CD4-positive, alpha-beta T cell (primary cell): ENCODE measurements at regions not wholly inside any gene's neighbourhood (a gene's known extent, or its start where the extent isn't known, plus 50 kb on each side); places are given as distances from the start of the nearest gene placed in this dataset.

ENCODE experiments used
- ATAC-seq: fragments of 200-7000 bp; cut with Tn5 transposase; one replicate; pipeline ENCODE4 v1.10.0; 2022; ENCODE audit warnings: mild to moderate bottlenecking; ENCODE audit not compliant: poor library complexity
- CTCF ChIA-PET: fragments of 350-600 bp; sonication (Branson Sonifier 250); formaldehyde crosslinking; loops from one replicate; lab custom pipeline; 2021; ENCODE audit warnings: antibody characterized with exemption, inconsistent platforms; lab: Charles Lee
- POLR2A ChIA-PET: fragments of 350-600 bp; sonication (Branson Sonifier 250); formaldehyde crosslinking; loops from one replicate; lab custom pipeline; 2021; ENCODE audit warnings: antibody characterized with exemption, inconsistent platforms; lab: Charles Lee
- DNase-seq, 14 experiments: peaks; one replicate each; pipeline ENCODE4 v3.0.0-alpha.2; 2013 to 2020; ENCODE audit warnings: mixed read lengths in 2 of 14
- H3K27ac ChIP-seq, 2 donors: one replicate each; pipeline versions ENCODE4 v1.5.1 to v1.7.0; 2013; ENCODE audit warnings: low read length in 2 of 2, low read depth in 1 of 2, mild to moderate bottlenecking in 1 of 2
- H3K27me3 ChIP-seq, 2 experiments: 1 replicate in 1 of 2; 2 replicates in 1 of 2; pipeline versions ENCODE4 v1.6.1 to v1.7.0; 2013; ENCODE audit warnings: low read length in 2 of 2, control low read depth in 1 of 2, mild to moderate bottlenecking in 1 of 2, moderate library complexity in 1 of 2; ENCODE audit not compliant: insufficient read depth in 2 of 2, control insufficient read depth in 1 of 2
- H3K36me3 ChIP-seq: one replicate; pipeline ENCODE4 v1.6.1; 2013; ENCODE audit warnings: low read length, control low read depth; ENCODE audit not compliant: insufficient read depth
- H3K4me1 ChIP-seq: one replicate; pipeline ENCODE4 v1.6.1; 2013; ENCODE audit warnings: low read length, control low read depth; ENCODE audit not compliant: insufficient read depth
- H3K4me3 ChIP-seq: one replicate; pipeline ENCODE4 v1.5.1; 2013; ENCODE audit warnings: mild to moderate bottlenecking, low read length, moderate library complexity
- H3K9me3 ChIP-seq, 2 experiments: 1 replicate in 1 of 2; 2 replicates in 1 of 2; pipeline versions ENCODE4 v1.6.1 to v1.7.0; 2013; ENCODE audit warnings: low read length in 2 of 2, mild to moderate bottlenecking in 2 of 2, control low read depth in 1 of 2, moderate library complexity in 1 of 2; ENCODE audit not compliant: control insufficient read depth in 1 of 2, insufficient read depth in 1 of 2
- H3K27ac Mint-ChIP-seq: one replicate; pipeline ENCODE4 v1.8.0; 2020; ENCODE audit warnings: mixed read lengths
- H3K27me3 Mint-ChIP-seq: one replicate; pipeline ENCODE4 v1.8.0; 2021; ENCODE audit warnings: mixed read lengths
- H3K36me3 Mint-ChIP-seq: one replicate; pipeline ENCODE4 v1.8.0; 2021; ENCODE audit warnings: low read depth, mixed read lengths
- H3K4me1 Mint-ChIP-seq: one replicate; pipeline ENCODE4 v1.8.0; 2021; ENCODE audit warnings: low read depth, mixed read lengths
- H3K4me3 Mint-ChIP-seq: one replicate; pipeline ENCODE4 v1.8.0; 2020; ENCODE audit warnings: mild to moderate bottlenecking, mixed read lengths
- H3K9me3 Mint-ChIP-seq: one replicate; pipeline ENCODE4 v1.8.0; 2020; ENCODE audit warnings: mixed read lengths
- intact Hi-C, 2 experiments: fragments of 100-400 bp; cut with DNase I in 1 of 2; cut with micrococcal nuclease in 1 of 2; formaldehyde crosslinking; loops; one replicate each; pipeline versions ENCODE4 v1.15.1 to v1.9.0; 2023 to 2025; cut with DNase I, micrococcal nuclease
- TF ChIP-seq, protein P1 (sequence below): fragments of 200-600 bp; IDR thresholded peaks from one replicate; pipeline ENCODE4 v1.8.0; 2022; ENCODE audit warnings: antibody characterized with exemption, mild to moderate bottlenecking

DNA sequence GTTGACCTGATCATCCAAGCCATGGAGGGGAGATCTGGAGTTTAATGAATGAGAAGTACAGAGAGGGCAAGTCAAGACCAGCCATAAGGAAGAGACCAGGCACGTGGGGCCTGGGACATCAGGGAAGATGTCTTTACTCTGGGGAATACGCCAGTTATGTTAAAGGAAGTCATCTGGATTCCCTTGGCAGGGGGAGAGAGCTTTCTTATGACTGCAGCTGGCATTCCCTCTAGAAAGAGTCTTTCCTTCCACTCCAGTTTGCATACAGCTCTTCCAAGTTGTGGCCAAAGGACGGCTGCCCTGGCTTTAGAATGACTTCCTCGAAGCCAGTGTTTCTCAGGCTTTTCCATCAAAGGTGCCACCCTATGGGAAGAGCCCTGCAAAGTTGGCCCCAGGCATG is 93.6 kb upstream of the AGBL1 start:
- Histone ChIP-seq H3K9me3 (no peaks in the 10 kb centered on the region), H3K4me1 (no peaks in the 10 kb centered on the region), H3K27me3 (no peaks in the 10 kb centered on the region), H3K36me3 (no peaks in the 10 kb centered on the region), H3K27ac (no peak overlapping the region), H3K4me3 (no peak overlapping the region)
- Mint-ChIP-seq H3K36me3 (no peaks in the 10 kb centered on the region), H3K9me3 (no peaks in the 10 kb centered on the region), H3K4me1 (no peaks in the 10 kb centered on the region), H3K27me3 (peaks cover 5% of the 10 kb centered on the region), H3K4me3 (no peak overlapping the region), H3K27ac (no peak overlapping the region)
- intact Hi-C loops = no loop called here
- ATAC-seq (no peak), DNase-seq (no peak)
- TF ChIP-seq, protein P1, sequence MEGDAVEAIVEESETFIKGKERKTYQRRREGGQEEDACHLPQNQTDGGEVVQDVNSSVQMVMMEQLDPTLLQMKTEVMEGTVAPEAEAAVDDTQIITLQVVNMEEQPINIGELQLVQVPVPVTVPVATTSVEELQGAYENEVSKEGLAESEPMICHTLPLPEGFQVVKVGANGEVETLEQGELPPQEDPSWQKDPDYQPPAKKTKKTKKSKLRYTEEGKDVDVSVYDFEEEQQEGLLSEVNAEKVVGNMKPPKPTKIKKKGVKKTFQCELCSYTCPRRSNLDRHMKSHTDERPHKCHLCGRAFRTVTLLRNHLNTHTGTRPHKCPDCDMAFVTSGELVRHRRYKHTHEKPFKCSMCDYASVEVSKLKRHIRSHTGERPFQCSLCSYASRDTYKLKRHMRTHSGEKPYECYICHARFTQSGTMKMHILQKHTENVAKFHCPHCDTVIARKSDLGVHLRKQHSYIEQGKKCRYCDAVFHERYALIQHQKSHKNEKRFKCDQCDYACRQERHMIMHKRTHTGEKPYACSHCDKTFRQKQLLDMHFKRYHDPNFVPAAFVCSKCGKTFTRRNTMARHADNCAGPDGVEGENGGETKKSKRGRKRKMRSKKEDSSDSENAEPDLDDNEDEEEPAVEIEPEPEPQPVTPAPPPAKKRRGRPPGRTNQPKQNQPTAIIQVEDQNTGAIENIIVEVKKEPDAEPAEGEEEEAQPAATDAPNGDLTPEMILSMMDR = no peak
- ChIA-PET CTCF (no interaction called here), POLR2A (no interaction called here)

DNA sequence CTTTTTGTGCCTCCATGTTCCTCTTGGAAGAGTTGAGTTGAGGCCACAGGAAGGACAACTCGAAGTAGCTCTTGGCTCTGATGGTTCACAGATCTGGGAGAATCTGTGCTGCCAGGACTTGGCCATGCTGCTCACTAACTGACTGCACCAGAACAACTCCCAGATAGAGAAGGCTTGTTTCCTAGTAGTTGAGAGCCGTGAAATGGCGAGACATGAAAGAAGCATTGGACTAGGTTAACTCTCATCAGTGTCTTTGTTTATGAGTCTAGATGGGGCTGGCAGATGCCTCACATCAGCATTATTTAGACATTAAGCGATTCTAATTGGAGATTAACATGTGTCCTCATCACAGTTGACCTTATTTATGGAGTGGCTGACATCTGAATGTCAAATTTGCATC is 92.9 kb upstream of the AGBL1 start:
- H3K36me3 ChIP-seq = no peaks in the 10 kb centered on the region
- peaks cover 5% of the 10 kb centered on the region for H3K27me3 Mint-ChIP-seq
- H3K27ac Mint-ChIP-seq = no peak overlapping the region
- H3K27ac ChIP-seq = no peak overlapping the region
- TF ChIP-seq, protein P1 = no peak
- H3K9me3 ChIP-seq = no peaks in the 10 kb centered on the region
- DNase-seq = no peak
- H3K27me3 ChIP-seq = no peaks in the 10 kb centered on the region
- intact Hi-C loops = no loop called here
- CTCF ChIA-PET = no interaction called here
- H3K4me3 ChIP-seq = no peak overlapping the region
- H3K9me3 Mint-ChIP-seq = no peaks in the 10 kb centered on the region
- ATAC-seq = no peak
- H3K36me3 Mint-ChIP-seq = no peaks in the 10 kb centered on the region
- H3K4me1 ChIP-seq = no peaks in the 10 kb centered on the region
- H3K4me1 Mint-ChIP-seq = no peaks in the 10 kb centered on the region
- no peak overlapping the region for H3K4me3 Mint-ChIP-seq
- POLR2A ChIA-PET = no interaction called here

DNA sequence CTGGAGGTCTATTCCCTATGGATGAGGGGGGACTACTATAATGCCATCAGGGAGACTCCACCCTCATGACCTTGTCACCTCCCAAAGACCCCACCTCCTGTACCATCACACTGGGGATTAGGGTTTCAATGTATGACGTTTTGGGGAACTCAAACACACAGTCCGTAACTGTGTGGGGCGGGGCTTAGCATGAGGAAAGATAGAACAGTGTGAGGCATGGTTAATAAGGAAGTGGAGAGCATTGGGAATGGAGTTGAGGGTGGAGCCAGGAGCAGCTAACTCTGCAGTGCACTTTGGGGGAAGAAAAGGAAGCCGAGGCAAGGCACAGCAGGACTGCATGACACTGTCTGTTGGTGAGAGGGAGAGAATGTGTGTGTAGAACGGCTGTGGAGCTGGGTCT is 90.9 kb upstream of the AGBL1 start:
- intact Hi-C loops = no loop called here
- Mint-ChIP-seq H3K4me1 (no peaks in the 10 kb centered on the region), H3K4me3 (no peak overlapping the region), H3K36me3 (no peaks in the 10 kb centered on the region), H3K27ac (no peak overlapping the region), H3K9me3 (no peaks in the 10 kb centered on the region), H3K27me3 (peaks cover 5% of the 10 kb centered on the region)
- TF ChIP-seq, protein P1 = no peak
- Histone ChIP-seq H3K9me3 (no peaks in the 10 kb centered on the region), H3K27me3 (no peaks in the 10 kb centered on the region), H3K4me3 (no peak overlapping the region), H3K27ac (no peak overlapping the region), H3K4me1 (no peaks in the 10 kb centered on the region), H3K36me3 (no peaks in the 10 kb centered on the region)
- ChIA-PET POLR2A (no interaction called here), CTCF (no interaction called here)
- ATAC-seq (no peak), DNase-seq (no peak)
